ENCODE measurements at regions not wholly inside any gene's neighbourhood (a gene's known extent, or its start where the extent isn't known, plus 50 kb on each side); places are given as distances from the start of the nearest gene placed in this dataset.
"Not testable (repeated sequence)": the region's sequence is repeated elsewhere in the genome, so short reads cannot be mapped to it uniquely, and the experiment has no call there.

DNA sequence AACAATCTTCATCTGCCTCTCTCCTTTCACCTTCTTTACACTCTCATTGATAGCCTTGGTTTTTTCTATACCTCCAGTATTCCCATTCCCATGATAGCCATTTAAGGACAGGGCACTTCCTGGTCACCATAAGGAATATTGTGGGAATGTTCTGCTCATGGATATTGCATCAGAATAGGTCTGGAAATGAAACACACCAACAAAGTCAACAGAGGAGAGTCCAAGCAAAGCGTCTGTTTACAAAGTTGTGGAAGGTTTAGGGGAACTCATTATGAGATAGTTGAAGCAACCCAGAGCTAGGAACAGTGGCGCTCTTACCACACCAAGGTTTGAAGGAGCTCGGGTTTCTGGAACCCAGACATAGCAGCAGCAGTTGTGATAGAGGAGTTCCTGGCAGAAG lies 150.3 kb upstream of the TNP1 start:
- DNase-seq, result no peak

DNA sequence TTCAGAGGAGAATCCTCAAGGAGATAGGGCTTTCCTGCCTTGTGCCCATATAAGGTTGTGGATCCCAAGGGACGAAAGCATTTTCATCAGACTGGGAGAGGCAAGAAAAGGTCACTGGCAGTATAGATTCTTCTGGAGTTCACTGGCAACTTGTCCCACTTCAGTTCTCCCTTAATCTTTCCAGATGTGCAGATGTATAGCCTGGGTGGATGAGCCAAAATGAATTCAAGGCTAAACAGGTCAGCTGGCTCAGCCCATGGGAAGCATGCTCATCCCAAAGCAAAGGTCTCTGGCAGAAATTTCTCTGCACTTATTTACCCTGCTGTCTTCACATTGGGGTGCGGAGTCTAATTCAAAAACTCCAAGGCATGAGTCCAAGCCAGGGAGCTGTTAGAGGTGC lies 148.9 kb upstream of the TNP1 start:
- no peak for DNase-seq

DNA sequence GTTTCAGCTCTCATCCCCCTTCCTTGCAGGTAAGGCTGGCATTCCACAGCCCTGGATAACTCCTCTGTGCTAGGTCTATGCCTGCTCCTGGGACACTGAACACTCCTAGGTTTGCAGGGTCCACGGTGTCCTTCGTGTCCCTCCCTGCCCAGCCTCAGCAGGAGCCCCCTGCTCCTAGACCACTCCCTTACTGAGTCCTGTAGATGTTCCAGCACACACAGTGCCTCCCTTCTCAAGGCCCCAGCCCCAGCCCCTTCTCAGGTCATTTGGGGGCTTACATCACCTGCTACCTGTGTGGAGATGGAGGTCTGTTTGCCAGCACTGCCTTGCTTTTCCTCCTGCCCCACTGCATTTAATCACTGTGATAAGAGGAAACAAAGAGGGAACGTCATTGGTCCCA lies 146.4 kb upstream of the TNP1 start:
- no peak for DNase-seq

- DNase-seq, result no peak
These were observed 144.8 kb upstream of the TNP1 start for GRCh38 chr2:217004656-217005055.

- no peak for DNase-seq
These were observed 141.9 kb upstream of the TNP1 start for GRCh38 chr2:217001740-217002139.

GRCh38 chr2:217000406-217000805 lies 140.5 kb upstream of the TNP1 start:
- no peak for DNase-seq

DNA sequence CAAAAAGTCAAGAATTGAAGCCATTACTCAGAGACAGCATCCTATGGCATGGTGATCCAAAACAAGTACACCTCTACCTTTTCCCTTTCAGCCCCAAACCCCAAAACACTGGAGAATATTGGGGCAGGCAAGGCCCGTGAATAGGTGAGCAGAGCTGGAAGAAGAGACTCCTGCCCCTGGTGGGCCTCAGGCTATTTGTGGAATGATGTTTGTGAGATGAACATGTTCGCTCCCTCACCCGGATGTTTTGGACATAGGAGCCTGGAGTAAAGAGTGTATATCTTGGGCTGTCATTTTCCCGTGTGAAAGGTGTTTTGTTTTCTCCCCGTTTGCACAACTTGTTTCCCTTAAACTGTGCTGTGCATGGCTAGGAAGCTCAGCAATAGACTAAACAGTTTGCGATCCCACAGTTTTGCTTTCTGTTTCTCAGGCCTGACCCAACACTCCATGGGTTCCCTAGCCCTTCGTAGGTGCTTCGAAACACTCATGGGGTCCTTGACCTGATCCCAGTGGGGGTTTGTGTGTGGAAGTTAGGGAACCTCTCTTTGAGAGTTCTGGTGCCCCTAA lies 136.5 kb upstream of the TNP1 start:
- DNase-seq, result no peak

DNA sequence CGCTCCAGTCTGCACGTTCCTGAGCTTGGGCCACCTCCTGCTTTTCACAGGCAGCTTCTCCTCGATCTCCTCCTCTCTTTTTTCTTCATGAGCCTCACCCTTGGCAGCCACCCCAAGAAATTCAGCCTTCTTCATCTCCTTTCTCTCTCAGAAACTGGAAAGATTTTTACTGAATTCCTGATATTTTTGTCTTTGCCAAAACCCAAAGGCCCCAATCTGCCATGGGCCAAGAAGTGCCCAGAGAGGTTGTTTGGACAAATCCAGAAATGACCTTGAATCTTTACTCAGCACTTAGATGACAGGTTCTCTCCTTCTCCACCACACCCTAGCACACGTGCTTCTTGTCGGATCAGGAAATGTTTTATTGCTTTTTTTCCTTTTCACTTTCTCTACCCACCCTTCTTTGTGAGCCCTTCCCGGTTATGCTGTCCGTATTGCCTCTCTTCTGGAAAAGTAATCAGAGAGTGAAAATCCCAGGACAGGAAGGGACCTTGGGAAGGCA lies 134.5 kb upstream of the TNP1 start:
- no peak for DNase-seq

DNA sequence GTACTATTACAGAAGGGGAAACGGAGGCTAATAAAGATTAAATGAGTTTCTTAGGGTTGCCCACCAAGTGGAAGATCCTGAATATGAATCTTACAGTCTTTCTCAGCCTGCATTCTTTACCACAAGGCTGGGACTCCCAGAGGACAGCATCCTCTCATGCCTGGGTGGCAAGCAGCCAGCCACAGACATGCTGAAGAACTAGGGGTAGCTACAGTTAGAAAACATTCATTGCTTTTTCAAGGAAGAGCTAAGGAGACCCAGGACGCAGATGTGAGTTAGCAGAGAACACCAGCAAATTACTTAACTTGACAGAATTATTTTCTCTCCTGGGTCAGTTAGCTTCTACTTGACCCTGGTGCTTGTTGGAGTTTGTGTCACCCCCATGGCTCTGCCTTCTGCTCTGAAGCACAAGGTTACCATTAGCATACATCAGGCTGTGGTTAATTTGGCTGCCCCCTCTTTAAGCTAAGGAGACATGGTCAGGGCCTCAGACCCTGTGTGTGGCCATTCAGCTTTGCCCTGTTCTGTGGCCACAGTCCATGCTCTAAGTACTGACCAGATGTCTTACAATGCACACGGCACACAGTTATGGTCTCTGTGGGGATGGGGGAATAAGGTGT lies 132.3 kb upstream of the TNP1 start:
- no peak for DNase-seq

DNA sequence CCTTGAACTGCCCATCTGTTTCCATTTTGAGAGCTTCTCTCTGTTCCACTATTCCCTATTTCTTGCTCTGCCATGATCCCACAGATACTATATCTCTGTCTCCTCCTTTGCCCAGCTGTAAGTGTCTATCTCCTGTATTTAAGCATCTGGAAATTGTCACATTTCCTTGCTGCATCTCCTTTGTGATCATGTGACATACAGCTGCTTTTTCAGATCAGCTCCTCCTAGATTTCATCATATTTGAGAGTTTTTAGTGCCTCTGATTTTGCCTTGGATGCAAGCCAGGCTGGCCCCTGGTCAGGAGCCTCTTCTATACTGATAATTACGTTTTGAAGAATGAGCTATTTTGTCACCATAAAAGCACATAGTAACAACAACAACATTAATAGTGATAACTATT lies 131.7 kb upstream of the TNP1 start:
- DNase-seq, result no peak

DNA sequence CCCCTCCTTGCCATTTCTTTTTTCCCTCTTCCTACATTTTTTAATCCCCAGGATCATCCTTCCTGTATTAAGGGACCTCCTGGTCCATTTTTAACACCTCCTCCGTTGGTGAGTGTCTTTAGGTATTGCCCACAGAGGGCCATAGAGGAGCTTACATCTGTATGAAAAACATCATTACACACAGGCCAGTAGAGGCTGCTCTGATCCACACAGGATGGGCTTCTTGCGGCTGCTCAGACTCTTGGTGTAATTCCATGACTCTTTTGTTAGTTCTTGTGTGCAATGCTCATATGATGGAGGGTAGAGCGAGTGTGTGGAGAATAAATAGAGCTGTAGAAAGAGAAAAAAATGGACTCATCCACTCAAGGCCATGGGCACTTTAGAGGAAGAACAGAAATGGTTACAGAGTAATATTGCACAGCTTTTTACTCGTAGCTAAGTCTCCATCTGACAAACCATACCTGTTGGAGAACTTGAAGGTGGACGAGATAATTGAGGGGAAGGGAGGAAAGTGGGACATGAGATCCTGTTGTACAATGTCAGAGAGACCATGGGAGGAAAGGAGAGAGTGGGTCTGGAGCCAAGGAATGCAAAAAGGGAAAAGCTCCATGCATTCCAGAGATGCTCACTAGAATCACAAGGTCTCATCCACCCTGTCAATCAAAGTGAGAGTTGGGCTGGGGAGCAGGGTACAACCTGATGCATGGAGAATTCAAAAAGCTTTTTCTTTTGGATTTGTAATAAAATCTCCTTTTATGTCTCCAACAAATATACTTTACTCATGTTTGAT lies 129.7 kb upstream of the TNP1 start:
- DNase-seq, result no peak

DNA sequence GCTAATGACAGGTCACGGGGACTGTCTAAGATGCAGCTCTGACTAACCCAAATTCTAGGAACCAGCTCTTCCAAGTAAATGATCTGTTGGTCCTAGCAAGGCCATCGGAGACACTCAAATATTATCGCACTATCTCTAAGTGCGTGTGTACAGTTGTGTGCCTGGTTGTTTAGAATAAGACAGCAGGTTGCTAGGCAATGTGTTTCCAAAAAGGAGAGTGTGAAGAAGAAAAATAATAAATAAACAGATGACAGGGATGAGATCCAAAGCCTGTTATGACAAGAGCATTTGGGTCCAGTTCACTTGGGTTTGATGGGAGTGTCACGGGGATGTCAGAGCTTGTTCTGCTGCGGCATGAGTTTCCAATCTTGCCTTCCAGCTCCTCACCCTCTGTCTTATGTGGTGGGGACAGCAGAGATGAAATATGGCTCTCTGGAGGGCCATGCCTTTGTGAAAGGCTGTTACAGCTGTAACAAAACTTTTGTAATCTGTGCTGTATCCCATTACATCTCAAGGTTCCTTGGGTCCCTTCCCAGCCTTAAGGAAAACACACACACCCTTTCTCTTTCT lies 127.5 kb upstream of the TNP1 start:
- DNase-seq, result no peak

GRCh38 chr2:216985658-216986141 lies 125.8 kb upstream of the TNP1 start:
- no peak for DNase-seq

DNA sequence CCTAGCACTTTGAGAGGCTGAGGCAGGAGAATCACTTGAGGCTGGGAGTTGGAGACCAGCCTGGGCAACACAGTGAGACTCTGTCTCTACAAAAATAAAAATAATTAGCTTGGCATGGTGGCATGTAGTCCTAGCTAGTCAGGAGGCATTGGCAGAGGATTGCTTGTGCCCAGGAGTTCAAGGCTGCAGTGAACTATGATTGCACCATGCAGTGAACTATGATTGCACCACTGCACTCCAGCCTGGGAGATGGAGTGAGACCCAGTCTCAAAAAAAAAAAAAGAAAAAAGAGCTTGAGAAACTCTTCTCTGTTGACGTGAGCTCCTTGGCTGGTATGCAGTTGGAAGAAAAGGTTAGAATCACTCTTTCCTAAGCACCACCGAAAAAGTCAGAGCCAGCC lies 125.1 kb upstream of the TNP1 start:
- DNase-seq, result no peak

DNA sequence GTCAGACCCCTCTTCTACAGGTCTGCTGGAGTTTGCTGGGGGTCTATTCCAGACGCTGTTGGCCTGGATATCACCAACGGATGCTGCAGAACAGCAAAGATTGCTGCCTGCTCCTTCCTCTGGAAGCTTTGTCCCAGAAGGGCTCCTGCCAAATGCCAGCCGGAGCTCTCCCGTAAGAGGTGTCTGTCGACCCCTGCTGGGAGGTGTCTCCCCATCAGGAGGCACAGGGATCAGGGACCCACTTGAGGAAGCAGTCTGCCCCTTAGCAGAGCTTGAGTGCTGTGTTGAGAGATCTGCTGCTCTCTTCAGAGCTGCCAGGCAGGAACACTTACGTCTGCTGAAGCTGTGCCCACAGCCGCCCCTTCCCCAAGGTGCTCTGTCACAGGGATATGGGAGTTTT lies 122.1 kb upstream of the TNP1 start:
- DNase-seq, result not testable (repeated sequence)

GRCh38 chr2:216980510-216980909 lies 120.6 kb upstream of the TNP1 start:
- not testable (repeated sequence) for DNase-seq

- DNase-seq, result no peak
These were observed 114.7 kb upstream of the TNP1 start for GRCh38 chr2:216974321-216975302.

DNA sequence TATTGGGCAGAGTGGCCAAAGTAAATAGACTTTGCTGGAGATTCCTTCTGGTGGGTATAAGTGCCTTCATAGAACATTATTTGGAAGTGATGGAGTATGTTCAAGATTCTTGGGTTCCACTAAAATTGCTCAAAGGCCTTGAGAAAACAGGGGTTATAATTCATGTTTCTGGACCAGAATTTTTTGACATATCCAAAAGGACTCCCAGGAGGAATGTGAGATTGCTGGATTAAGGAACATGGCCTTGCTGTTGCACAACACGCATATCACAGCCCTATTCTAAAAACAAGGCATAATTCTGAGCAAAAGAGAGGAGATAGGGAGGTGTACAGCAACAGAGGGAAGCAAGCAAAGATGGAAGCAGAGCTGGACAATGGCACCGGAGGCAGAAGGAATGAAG lies 111.7 kb upstream of the TNP1 start:
- DNase-seq, result no peak

- DNase-seq, result no peak
These were observed 110.6 kb upstream of the TNP1 start for GRCh38 chr2:216970359-216970915.

- no peak for DNase-seq
These were observed 108.0 kb upstream of the TNP1 start for GRCh38 chr2:216967889-216968288.

DNA sequence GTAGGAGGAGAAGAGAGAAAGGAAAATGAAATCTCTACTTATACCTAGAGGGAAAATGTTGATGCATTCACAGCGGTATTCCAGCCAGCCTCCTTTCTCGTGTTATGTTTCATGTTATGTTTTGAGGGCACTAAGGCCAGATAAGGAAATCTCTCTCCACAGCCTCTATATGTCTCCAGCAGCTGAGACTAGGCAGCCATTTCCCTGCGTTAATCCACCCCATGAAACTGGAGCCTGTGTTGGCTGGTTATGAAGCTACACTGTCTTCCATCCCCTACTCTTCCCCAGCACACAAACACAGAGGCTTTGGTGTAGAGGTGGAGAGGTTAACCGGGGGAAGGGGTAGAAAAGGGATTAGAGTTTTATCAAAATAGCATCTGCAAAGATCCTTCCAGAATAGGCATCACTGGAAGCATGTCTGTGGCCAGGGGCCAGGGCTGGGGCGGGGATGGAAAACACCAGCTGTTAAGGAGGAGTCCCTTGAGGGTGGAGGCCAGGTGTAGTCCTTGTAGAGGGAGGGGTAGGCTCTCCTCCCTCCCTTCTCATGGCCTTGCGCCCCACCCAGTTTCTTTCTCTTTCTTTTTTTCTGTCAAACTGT lies 100.9 kb upstream of the TNP1 start:
- no peak for DNase-seq

- DNase-seq, result no peak
These were observed 99.6 kb upstream of the TNP1 start for GRCh38 chr2:216959433-216959832.
